VCaP (cell line): ENCODE measurements at regions not wholly inside any gene's neighbourhood (a gene's known extent, or its start where the extent isn't known, plus 50 kb on each side); places are given as distances from the start of the nearest gene placed in this dataset.

Experiments
- H3K27ac ChIP-seq: fragments of 450-650 bp; 2 replicates; pipeline ENCODE4 v1.5.1; 2017
- TF ChIP-seq, protein P1 (sequence below): fragments of 450-650 bp; conservative IDR thresholded peaks from 2 replicates; pipeline ENCODE4 v1.5.1; 2017; ENCODE audit warnings: mild to moderate bottlenecking, moderate library complexity

DNA sequence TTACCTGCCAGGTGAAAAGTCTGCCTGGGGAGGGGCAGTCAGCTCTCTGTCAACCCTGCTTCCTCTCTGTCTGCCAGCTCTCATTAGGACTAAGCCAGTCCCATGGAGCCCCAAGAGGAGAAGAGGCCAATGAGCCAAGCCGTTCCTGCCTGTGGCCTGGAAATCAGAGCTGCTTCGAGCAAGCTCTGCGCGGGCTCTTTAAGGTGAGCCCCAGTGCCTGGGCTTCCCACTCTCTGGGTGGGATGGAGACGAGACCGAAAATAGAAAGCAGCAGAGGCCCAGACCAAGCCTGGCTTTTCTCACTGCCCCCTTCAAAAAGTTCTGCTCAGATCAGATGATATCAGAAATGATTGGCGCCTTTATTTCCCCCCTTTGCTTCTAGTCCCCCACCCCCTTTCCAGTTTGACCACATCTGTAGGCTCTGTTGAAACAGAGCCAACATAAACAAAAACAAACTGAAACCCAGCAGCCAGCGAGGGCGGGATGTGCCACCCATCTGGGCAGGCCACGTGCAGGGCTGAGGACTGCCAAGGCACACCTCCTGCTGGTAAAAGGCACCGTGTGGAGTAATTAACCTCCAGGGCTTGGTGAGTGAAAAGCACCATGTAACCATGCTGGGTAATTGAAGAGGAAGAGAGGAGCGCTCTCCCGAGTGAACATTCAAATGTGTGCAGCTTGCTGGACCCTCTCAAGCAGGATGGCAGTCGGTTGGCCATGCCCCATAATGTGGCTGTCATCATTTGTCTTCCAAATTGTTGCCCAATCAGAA lies 471.0 kb upstream of the PROK2 start:
- peak overlapping the region; percentile 81 for H3K27ac ChIP-seq
- TF ChIP-seq, protein P1, sequence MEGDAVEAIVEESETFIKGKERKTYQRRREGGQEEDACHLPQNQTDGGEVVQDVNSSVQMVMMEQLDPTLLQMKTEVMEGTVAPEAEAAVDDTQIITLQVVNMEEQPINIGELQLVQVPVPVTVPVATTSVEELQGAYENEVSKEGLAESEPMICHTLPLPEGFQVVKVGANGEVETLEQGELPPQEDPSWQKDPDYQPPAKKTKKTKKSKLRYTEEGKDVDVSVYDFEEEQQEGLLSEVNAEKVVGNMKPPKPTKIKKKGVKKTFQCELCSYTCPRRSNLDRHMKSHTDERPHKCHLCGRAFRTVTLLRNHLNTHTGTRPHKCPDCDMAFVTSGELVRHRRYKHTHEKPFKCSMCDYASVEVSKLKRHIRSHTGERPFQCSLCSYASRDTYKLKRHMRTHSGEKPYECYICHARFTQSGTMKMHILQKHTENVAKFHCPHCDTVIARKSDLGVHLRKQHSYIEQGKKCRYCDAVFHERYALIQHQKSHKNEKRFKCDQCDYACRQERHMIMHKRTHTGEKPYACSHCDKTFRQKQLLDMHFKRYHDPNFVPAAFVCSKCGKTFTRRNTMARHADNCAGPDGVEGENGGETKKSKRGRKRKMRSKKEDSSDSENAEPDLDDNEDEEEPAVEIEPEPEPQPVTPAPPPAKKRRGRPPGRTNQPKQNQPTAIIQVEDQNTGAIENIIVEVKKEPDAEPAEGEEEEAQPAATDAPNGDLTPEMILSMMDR, result peak; percentile 22; the same call in 1 of the 2 replicates

DNA sequence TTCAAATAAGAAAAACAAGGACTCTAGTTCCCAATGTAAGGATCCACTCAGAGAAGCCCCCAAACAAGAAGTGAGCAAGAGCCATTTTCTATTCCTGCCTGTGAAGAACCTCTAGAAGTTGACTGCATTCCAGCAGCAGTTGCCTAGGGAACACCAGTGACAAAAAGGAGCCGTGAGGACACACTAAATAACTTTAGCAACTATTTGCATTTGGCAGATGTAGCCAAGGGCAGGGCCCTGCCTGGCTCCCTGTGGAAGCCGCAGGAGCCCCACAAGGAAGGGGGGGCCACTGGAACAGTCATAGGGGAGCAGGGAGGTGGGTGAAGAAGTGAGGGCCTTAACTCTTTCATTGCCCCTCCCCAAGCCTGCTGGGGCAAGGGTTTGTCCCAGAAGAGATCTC lies 470.2 kb upstream of the PROK2 start:
- H3K27ac ChIP-seq, result peak overlapping the region; percentile 81
- TF ChIP-seq, protein P1, result no peak

DNA sequence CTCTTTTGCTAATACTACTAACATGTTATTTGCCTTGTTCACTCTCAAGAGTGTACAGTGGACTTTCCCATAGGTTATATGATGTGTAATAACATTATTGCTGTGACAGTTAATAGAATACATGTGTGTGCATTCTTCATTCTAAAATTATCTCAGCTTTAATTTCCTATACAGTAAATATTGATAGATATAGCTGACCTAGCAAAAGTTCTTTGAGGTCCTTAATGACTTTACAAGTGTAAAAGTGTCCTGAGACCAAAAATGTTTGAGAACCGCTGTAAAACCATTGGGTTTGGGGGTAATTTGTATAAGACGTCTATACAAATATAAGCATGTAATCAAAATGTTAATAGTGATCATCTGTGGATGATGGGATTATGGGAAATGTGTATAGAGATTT lies 469.5 kb upstream of the PROK2 start:
- TF ChIP-seq, protein P1, result no peak
- peak overlapping the region; percentile 81; the same call in 1 of the 2 replicates for H3K27ac ChIP-seq

DNA sequence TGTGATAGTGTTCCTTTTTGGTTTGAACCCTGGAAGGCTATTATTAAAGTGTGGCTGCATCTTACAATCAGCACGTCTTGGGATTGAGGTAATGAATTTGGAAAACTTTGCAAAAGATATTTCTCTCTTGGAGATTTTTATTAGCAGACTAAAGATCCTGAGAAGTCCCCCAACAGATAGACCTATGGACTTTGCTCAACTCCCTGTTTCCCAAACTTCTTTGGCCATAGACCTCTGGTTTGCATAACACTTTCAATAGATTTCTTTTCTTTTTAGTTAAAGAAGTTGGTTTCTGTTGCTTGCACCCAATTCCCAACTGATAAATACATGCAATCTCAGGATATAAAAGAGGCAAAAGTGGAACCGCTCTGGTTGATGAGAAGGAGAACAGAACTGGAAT lies 465.8 kb upstream of the PROK2 start:
- TF ChIP-seq, protein P1, result no peak
- no peak overlapping the region for H3K27ac ChIP-seq

DNA sequence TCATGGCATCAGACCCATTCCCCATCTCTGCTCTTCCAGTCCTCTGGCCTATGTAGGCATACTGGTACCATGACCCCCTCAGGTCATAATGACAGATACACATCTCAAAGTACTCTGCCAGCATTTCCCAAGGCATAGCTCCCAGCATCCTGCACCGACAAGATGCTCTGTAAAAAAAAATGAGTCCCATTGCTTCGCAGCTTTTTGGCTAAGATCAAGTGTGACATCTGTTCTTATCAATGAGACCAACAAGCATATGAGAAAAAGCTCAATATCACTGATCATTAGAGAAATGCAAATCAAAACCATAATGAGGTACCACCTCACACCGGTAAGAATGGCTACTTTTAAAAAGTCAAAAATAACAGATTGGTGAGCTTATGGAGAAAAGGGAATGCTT lies 463.9 kb upstream of the PROK2 start:
- TF ChIP-seq, protein P1, result no peak
- no peak overlapping the region for H3K27ac ChIP-seq

DNA sequence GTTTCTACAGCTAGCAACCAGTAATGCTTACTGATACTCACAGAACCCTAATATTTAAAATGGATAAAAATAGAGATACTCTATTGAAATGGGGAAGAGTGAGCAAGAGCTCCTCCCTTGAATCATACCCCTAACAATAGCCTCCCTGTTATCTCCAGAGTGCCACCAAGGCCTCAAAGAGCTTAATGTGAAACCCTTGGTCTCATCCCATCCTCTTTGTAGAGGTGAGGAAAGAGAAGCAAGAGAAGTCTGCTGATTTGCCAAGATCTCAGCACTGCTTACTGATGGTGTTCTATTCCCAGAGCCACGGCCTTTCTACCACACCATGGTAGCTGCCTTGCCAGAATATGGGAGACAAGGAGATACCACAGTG lies 463.4 kb upstream of the PROK2 start:
- TF ChIP-seq, protein P1, result no peak
- H3K27ac ChIP-seq, result no peak overlapping the region

DNA sequence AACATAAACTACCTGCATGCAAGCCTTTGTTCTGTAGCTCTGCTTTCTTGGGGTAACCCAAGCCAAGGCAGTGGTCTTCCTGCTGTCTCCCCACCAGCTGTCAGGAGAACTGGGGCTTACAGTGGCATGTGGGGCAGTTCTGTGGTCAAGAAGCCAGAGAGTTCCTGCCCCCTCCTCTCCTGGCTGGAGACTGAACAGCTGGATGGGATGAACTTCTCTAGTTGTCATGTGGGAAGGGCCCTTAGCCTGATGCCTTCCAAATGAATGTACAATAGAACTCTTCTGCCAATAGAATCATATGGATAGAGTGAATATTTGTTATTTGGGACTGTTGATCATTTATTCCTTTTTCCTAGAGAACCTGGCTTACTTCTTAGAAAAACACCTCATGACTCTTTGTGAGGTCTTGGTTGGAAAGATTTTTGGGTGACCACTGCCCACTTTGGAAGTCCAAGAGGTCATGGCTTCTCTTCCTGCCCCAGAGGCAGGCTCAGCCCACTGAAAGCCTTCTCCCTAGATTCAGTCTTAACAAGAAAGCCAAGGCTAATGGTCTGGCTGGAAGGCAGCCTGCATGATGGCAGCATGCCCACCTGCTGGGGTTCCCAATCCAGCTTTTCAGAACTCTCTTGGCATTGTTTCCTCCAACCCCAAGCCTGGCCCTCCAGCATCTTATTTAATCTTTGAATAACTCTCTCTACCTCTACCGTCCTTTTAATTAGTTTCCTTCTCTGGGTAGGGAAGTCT lies 462.9 kb upstream of the PROK2 start:
- TF ChIP-seq, protein P1, result no peak
- H3K27ac ChIP-seq, result no peak overlapping the region
